KMS-11 (cell line): ENCODE measurements at regions not wholly inside any gene's neighbourhood (a gene's known extent, or its start where the extent isn't known, plus 50 kb on each side); places are given as distances from the start of the nearest gene placed in this dataset.

Experiments used
- H2AFZ ChIP-seq: fragments of 200-600 bp; sonication (generic); 2 replicates; pipeline ENCODE4 v1.6.1; 2016; ENCODE audit warnings: antibody characterized with exemption, mixed run types, low read depth
- H3K27ac ChIP-seq: fragments of 200-600 bp; sonication (generic); 2 replicates; pipeline ENCODE4 v1.6.1; 2016; ENCODE audit warnings: mild to moderate bottlenecking, mixed run types
- H3K27me3 ChIP-seq: fragments of 200-600 bp; sonication (generic); 2 replicates; pipeline ENCODE4 v1.6.1; 2017; ENCODE audit warnings: mild to moderate bottlenecking, low read depth, mixed run types, moderate library complexity; ENCODE audit not compliant: insufficient read depth
- H3K36me3 ChIP-seq: fragments of 200-600 bp; sonication (generic); 2 replicates; pipeline ENCODE4 v1.6.1; 2017; ENCODE audit warnings: mild to moderate bottlenecking, mixed run types; ENCODE audit not compliant: insufficient read depth
- H3K4me1 ChIP-seq: fragments of 200-600 bp; sonication (generic); 2 replicates; pipeline ENCODE4 v1.6.1; 2016; ENCODE audit warnings: mild to moderate bottlenecking, low read depth, mixed run types; ENCODE audit not compliant: poor library complexity, severe bottlenecking
- H3K4me2 ChIP-seq: fragments of 200-600 bp; sonication (generic); 2 replicates; pipeline ENCODE4 v1.7.0; 2016; ENCODE audit warnings: mild to moderate bottlenecking, mixed run types
- H3K4me3 ChIP-seq: fragments of 200-600 bp; sonication (generic); IDR thresholded peaks from 2 replicates; pipeline ENCODE4 v1.6.1; 2017; ENCODE audit warnings: low read depth, low read length, mixed read lengths; ENCODE audit not compliant: insufficient read depth
- H3K79me2 ChIP-seq: fragments of 200-600 bp; sonication (generic); 2 replicates; pipeline ENCODE4 v1.6.1; 2016; ENCODE audit warnings: low read depth, mixed run types; ENCODE audit not compliant: insufficient read depth
- H3K9ac ChIP-seq: fragments of 200-600 bp; sonication (generic); 2 replicates; pipeline ENCODE4 v1.6.1; 2016; ENCODE audit warnings: mild to moderate bottlenecking, mixed run types
- H4K20me1 ChIP-seq: fragments of 200-600 bp; sonication (generic); 2 replicates; pipeline ENCODE4 v1.6.1; 2016; ENCODE audit warnings: mild to moderate bottlenecking, mixed run types; ENCODE audit not compliant: insufficient read depth
- CTCF ChIP-seq: fragments of 200-600 bp; sonication (generic); conservative IDR thresholded peaks from 2 replicates; pipeline ENCODE4 v1.6.1; 2017; ENCODE audit warnings: low read depth, mild to moderate bottlenecking, antibody characterized with exemption, low read length, moderate library complexity, mixed read lengths

DNA sequence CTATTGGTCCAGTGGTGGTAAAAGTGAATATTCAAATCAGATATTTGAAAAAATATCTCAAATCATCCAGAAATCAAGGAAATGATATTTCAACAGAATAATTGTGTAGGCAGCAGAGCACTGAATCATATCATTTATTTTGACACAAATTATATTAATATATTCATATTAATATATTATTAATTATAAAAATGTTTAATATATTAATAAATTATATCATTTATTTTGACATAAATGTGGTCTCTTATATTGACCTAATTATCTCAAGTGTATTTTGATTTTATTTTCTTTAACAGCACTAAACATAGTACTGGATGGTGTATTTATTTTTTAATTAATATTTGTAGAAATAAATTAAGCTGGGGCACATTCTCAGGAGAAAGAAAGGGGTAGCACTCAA, 257.7 kb upstream of the THBS1 start:
- Histone ChIP-seq H3K4me2 (no peak overlapping the region), H3K4me3 (no peak overlapping the region), H3K36me3 (no peaks in the 10 kb centered on the region), H4K20me1 (no peaks in the 10 kb centered on the region), H3K9ac (no peak overlapping the region), H3K27ac (no peak overlapping the region), H3K27me3 (no peaks in the 10 kb centered on the region), H3K4me1 (no peaks in the 10 kb centered on the region), H3K79me2 (no peaks in the 10 kb centered on the region), H2AFZ (no peak overlapping the region)
- no peak for TF ChIP-seq CTCF

DNA sequence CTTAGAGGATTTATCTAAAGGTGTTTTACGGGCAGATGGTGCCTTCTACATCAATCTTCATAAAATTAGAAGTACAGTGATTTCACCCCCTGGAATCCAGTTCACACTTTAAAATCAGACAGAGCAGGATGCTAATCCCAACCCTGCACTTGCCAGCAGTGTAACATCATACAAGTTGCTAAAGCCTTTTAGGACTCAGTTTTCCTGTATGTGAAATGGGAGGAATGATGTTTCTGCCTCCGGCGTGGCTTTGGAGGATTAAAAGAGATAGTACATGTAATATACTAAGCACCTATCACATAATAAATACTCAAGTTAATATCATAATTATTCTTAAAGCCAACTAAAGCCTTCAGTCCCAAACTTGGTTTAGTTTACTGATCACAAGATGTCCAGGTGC, 257.2 kb upstream of the THBS1 start:
- no peaks in the 10 kb centered on the region for H3K36me3 ChIP-seq
- no peaks in the 10 kb centered on the region for H4K20me1 ChIP-seq
- H3K27me3 ChIP-seq: no peaks in the 10 kb centered on the region
- H2AFZ ChIP-seq: no peak overlapping the region
- H3K4me1 ChIP-seq: no peaks in the 10 kb centered on the region
- H3K9ac ChIP-seq: no peak overlapping the region
- no peak overlapping the region for H3K4me2 ChIP-seq
- H3K27ac ChIP-seq: no peak overlapping the region
- H3K79me2 ChIP-seq: no peaks in the 10 kb centered on the region
- no peak for TF ChIP-seq CTCF
- H3K4me3 ChIP-seq: no peak overlapping the region

DNA sequence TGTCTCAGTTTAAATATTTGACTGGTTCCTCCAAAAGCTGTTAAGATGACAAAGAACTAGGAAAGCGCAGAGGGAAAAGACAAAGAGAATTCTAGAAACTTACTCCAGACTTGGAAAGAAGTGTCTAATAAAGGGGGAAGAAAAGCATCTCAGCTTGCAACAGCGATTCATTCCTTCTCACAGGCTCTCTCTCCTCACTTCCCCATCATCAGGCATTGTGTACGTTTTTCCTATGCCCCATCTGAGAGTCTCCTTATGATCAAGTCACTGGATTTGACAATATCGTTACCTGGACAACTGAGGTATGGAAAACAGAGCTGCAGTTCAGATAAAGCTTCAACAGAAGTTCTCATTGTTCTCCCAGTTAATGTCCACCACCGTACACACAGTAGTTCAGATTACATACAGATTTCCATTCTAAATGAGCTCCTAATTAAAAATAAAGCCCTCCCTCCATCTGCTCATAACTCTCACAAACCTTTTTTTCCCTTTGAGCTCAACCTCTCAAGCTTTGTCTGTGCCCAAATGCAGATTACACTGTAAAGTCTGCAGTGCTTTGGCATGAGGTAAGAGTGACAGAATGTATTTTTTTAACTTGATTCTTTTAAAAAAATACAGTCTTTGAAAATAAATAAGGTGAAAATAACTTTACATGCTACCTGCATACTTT, 254.4 kb upstream of the THBS1 start:
- H4K20me1 ChIP-seq: no peaks in the 10 kb centered on the region
- H3K4me1 ChIP-seq: no peaks in the 10 kb centered on the region
- no peak overlapping the region for H3K9ac ChIP-seq
- H3K36me3 ChIP-seq: no peaks in the 10 kb centered on the region
- H3K4me3 ChIP-seq: no peak overlapping the region
- H3K4me2 ChIP-seq: no peak overlapping the region
- no peak overlapping the region for H2AFZ ChIP-seq
- no peaks in the 10 kb centered on the region for H3K27me3 ChIP-seq
- no peak for TF ChIP-seq CTCF
- H3K79me2 ChIP-seq: no peaks in the 10 kb centered on the region
- H3K27ac ChIP-seq: no peak overlapping the region

DNA sequence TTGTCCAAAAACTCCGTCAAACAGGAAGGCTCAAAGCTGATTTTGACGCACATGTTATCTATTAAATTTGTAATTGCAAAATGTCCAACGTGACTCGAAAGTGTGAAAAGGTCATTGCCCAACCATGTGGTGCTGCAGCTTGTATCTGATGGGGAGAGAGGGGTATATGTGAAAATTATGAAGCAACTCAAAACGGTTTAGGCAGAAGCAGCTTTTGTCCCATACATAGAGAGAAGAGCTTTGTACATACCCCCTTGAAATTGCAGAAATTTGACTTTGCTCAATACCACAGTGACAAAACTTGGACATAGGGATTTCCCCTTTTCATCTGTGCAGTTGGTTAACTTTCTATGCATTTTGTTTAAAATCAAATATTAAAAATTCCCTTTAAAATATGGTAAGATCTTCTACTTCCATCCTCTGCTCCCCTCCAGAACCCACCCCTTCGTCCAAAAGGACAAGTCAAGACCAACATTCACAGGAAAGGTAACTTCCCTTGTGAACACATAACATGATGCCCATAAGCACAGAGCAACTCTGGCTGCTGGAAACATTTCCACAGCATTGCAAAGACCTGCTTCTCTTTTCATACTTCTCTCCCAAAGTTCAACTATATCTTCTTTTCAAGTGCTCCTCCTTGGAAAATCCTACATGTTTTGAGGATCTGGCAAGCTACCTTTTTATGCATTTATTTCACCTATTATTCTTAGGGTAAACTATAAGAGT, 253.7 kb upstream of the THBS1 start:
- no peak for TF ChIP-seq CTCF
- H3K79me2 ChIP-seq: no peaks in the 10 kb centered on the region
- no peak overlapping the region for H3K4me2 ChIP-seq
- H3K36me3 ChIP-seq: no peaks in the 10 kb centered on the region
- no peaks in the 10 kb centered on the region for H4K20me1 ChIP-seq
- H3K4me3 ChIP-seq: no peak overlapping the region
- no peak overlapping the region for H2AFZ ChIP-seq
- no peaks in the 10 kb centered on the region for H3K4me1 ChIP-seq
- H3K27me3 ChIP-seq: no peaks in the 10 kb centered on the region
- no peak overlapping the region for H3K27ac ChIP-seq
- no peak overlapping the region for H3K9ac ChIP-seq
